IMR-90 (cell line): ENCODE measurements at regions not wholly inside any gene's neighbourhood (a gene's known extent, or its start where the extent isn't known, plus 50 kb on each side); places are given as distances from the start of the nearest gene placed in this dataset.

Source experiments
- ATAC-seq: fragments of 200-7000 bp; cut with Tn5 transposase; 2 replicates; pipeline ENCODE4 v1.9.1; 2020; ENCODE audit warnings: low read depth, mild to moderate bottlenecking, moderate library complexity
- BruUV-seq: library from RNA; stranded (reverse); fragments of 400-500 nt; replicated peaks from 2 replicates; lab custom pipeline; 2021; lab: Mats Ljungman, UMichigan
- CTCF ChIA-PET: fragments of 300-600 bp; formaldehyde crosslinking; extraction: SDS; loops from one replicate; lab custom pipeline; 2021; ENCODE audit warnings: antibody characterized with exemption; lab: Yijun Ruan, JAX
- POLR2A ChIA-PET: fragments of 300-600 bp; sonication (Branson Sonifier 250); formaldehyde crosslinking; loops from one replicate; lab custom pipeline; 2022; ENCODE audit warnings: antibody characterized with exemption; ENCODE audit not compliant: unreplicated experiment; lab: Charles Lee
- DNase-seq: peaks from one replicate; pipeline ENCODE4 v3.0.0; 2013
- H2AFZ ChIP-seq: replicated peaks from 2 replicates; pipeline ENCODE3; 2013; ENCODE audit warnings: low read length, mild to moderate bottlenecking; ENCODE audit not compliant: poor library complexity
- H2AK5ac ChIP-seq: 2 replicates; pipeline ENCODE4 v1.6.1; 2013; ENCODE audit warnings: low read depth, low read length, inconsistent platforms
- H2AK9ac ChIP-seq: replicated peaks from 2 replicates; pipeline ENCODE3; 2013; ENCODE audit warnings: mild to moderate bottlenecking, low read depth, low read length, moderate library complexity; ENCODE audit not compliant: poor library complexity
- H2BK120ac ChIP-seq: 2 replicates; pipeline ENCODE4 v1.6.1; 2013; ENCODE audit warnings: low read depth, low read length, inconsistent platforms
- H2BK15ac ChIP-seq: 3 replicates; pipeline ENCODE4 v1.6.1; 2013; ENCODE audit warnings: low read depth, low read length, inconsistent platforms
- H2BK20ac ChIP-seq: 2 replicates; pipeline ENCODE4 v1.6.1; 2013; ENCODE audit warnings: low read depth, mild to moderate bottlenecking, inconsistent platforms, low read length, moderate library complexity
- H2BK5ac ChIP-seq: 2 replicates; pipeline ENCODE4 v1.6.1; 2013; ENCODE audit warnings: mild to moderate bottlenecking, low read depth, low read length, inconsistent platforms; ENCODE audit not compliant: poor library complexity, severe bottlenecking
- H3K14ac ChIP-seq: replicated peaks from 2 replicates; pipeline ENCODE4 v1.6.1; 2013; ENCODE audit warnings: low read depth, low read length, inconsistent platforms
- H3K18ac ChIP-seq: 2 replicates; pipeline ENCODE4 v1.6.1; 2013; ENCODE audit warnings: low read depth, low read length, control low read depth
- H3K23ac ChIP-seq: 2 replicates; pipeline ENCODE4 v1.6.1; 2013; ENCODE audit warnings: low read depth, low read length, inconsistent platforms
- H3K27ac ChIP-seq: 2 replicates; pipeline ENCODE4 v1.5.1; 2013; ENCODE audit warnings: mild to moderate bottlenecking, control low read depth, low read length; ENCODE audit not compliant: insufficient read depth
- H3K27me3 ChIP-seq: 2 replicates; pipeline ENCODE4 v1.6.1; 2013; ENCODE audit warnings: low read length; ENCODE audit not compliant: control insufficient read depth, insufficient read depth
- H3K36me3 ChIP-seq: 2 replicates; pipeline ENCODE4 v1.6.1; 2013; ENCODE audit warnings: low read length, mixed read lengths; ENCODE audit not compliant: control insufficient read depth, insufficient read depth
- H3K4ac ChIP-seq: 2 replicates; pipeline ENCODE4 v1.6.1; 2013; ENCODE audit warnings: low read depth, low read length, inconsistent platforms
- H3K4me1 ChIP-seq: 2 replicates; pipeline ENCODE4 v1.6.1; 2013; ENCODE audit warnings: low read length, mixed read lengths; ENCODE audit not compliant: control insufficient read depth, insufficient read depth
- H3K4me2 ChIP-seq: 2 replicates; pipeline ENCODE4 v1.6.1; 2013; ENCODE audit warnings: low read depth, mild to moderate bottlenecking, control low read depth, low read length, moderate library complexity
- H3K4me3 ChIP-seq: 2 replicates; pipeline ENCODE4 v1.5.1; 2013; ENCODE audit warnings: low read depth, mild to moderate bottlenecking, control low read depth, low read length, moderate library complexity; ENCODE audit not compliant: insufficient read depth
- H3K56ac ChIP-seq: 2 replicates; pipeline ENCODE4 v1.6.1; 2013; ENCODE audit warnings: low read length, inconsistent platforms; ENCODE audit not compliant: insufficient read depth; ENCODE audit errors: extremely low read depth
- H3K79me1 ChIP-seq, 2 experiments: 2 replicates each; pipeline ENCODE4 v1.6.1; 2013; ENCODE audit warnings: low read length in 2 of 2, inconsistent platforms in 1 of 2, low read depth in 1 of 2
- H3K9ac ChIP-seq: 2 replicates; pipeline ENCODE4 v1.6.1; 2013; ENCODE audit warnings: low read depth, low read length, control low read depth
- H3K9me1 ChIP-seq: 2 replicates; pipeline ENCODE4 v1.6.1; 2013; ENCODE audit warnings: low read length, inconsistent platforms; ENCODE audit not compliant: insufficient read depth
- H3K9me3 ChIP-seq: 2 replicates; pipeline ENCODE4 v1.6.1; 2013; ENCODE audit warnings: low read length; ENCODE audit not compliant: control insufficient read depth, insufficient read depth
- H4K20me1 ChIP-seq: 2 replicates; pipeline ENCODE4 v1.6.1; 2013; ENCODE audit warnings: low read length, inconsistent platforms; ENCODE audit not compliant: insufficient read depth
- H4K5ac ChIP-seq: 2 replicates; pipeline ENCODE4 v1.6.1; 2013; ENCODE audit warnings: mild to moderate bottlenecking, low read depth, low read length, control low read depth
- H4K8ac ChIP-seq, 2 experiments: 2 replicates each; pipeline ENCODE4 v1.6.1; 2013; ENCODE audit warnings: low read depth in 2 of 2, low read length in 2 of 2, control low read depth in 1 of 2, inconsistent platforms in 1 of 2
- H4K91ac ChIP-seq: 2 replicates; pipeline ENCODE4 v1.6.1; 2013; ENCODE audit warnings: low read depth, low read length, inconsistent platforms; ENCODE audit not compliant: insufficient read depth
- BHLHE40 ChIP-seq: fragments of 150-350 bp; IDR thresholded peaks from 2 replicates; pipeline ENCODE4 v1.6.1; 2016; ENCODE audit warnings: mild to moderate bottlenecking, low read depth, low read length
- CEBPB ChIP-seq: IDR thresholded peaks from 2 replicates; pipeline ENCODE4 v1.6.1; 2012; ENCODE audit warnings: low read depth, low read length, improper control_type of control experiment
- CHD1 ChIP-seq: IDR thresholded peaks from 2 replicates; pipeline ENCODE4 v1.6.1; 2012; ENCODE audit warnings: low read depth, low read length, improper control_type of control experiment
- CTCF ChIP-seq: conservative IDR thresholded peaks from 2 replicates; pipeline ENCODE4 v1.5.1; 2012; ENCODE audit warnings: mild to moderate bottlenecking, low read depth, low read length, improper control_type of control experiment
- ELK1 ChIP-seq: fragments of 150-350 bp; IDR thresholded peaks from 2 replicates; pipeline ENCODE4 v1.6.1; 2016; ENCODE audit warnings: low read depth, mild to moderate bottlenecking, low read length, moderate library complexity, borderline replicate concordance
- FOS ChIP-seq: fragments of 150-350 bp; IDR thresholded peaks from 2 replicates; pipeline ENCODE4 v1.6.1; 2016; ENCODE audit warnings: low read depth, low read length
- MAZ ChIP-seq: IDR thresholded peaks from 2 replicates; pipeline ENCODE4 v1.6.1; 2012; ENCODE audit warnings: low read depth, mild to moderate bottlenecking, low read length, improper control_type of control experiment, moderate library complexity, borderline replicate concordance
- MXI1 ChIP-seq: IDR thresholded peaks from 2 replicates; pipeline ENCODE4 v1.6.1; 2012; ENCODE audit warnings: low read depth, mild to moderate bottlenecking, low read length, moderate library complexity, borderline replicate concordance
- NFE2L2 ChIP-seq: fragments of 150-350 bp; IDR thresholded peaks from 2 replicates; pipeline ENCODE4 v1.6.1; 2016; ENCODE audit warnings: low read depth, mild to moderate bottlenecking, low read length
- POLR2A ChIP-seq: IDR thresholded peaks from 2 replicates; pipeline ENCODE4 v1.6.1; 2012; ENCODE audit warnings: mild to moderate bottlenecking, low read depth, low read length
- RAD21 ChIP-seq: IDR thresholded peaks from 2 replicates; pipeline ENCODE4 v1.6.1; 2012; ENCODE audit warnings: low read length, improper control_type of control experiment
- RCOR1 ChIP-seq: IDR thresholded peaks from 2 replicates; pipeline ENCODE4 v1.6.1; 2012; ENCODE audit warnings: mild to moderate bottlenecking, low read length, improper control_type of control experiment; ENCODE audit not compliant: insufficient replicate concordance
- SMC3 ChIP-seq: fragments of 150-350 bp; IDR thresholded peaks from 2 replicates; pipeline ENCODE4 v1.6.1; 2016; ENCODE audit warnings: low read depth, mild to moderate bottlenecking, antibody characterized with exemption, low read length, moderate library complexity
- USF2 ChIP-seq: fragments of 150-350 bp; IDR thresholded peaks from 2 replicates; pipeline ENCODE4 v1.6.1; 2017; ENCODE audit warnings: mild to moderate bottlenecking, antibody characterized with exemption, low read length, low read depth
- WGBS, 2 experiments: methylation state at CpG; one replicate each; pipeline versions ENCODE4 v1.1.5 to v1.1.7; 2013; ENCODE audit warnings: missing lambda C conversion rate in 2 of 2; ENCODE audit not compliant: insufficient read length in 1 of 2; ENCODE audit errors: extremely low coverage in 2 of 2; 5-methylcytosine and 5-hydroxymethylcytosine counted together
- dilution Hi-C: fragments of 300-500 bp; cut with HindIII; formaldehyde crosslinking; loops from one replicate; pipeline ENCODE4 v1.14.3; 2018; ENCODE audit warnings: low sequenced_read_pairs; ENCODE audit not compliant: unreplicated experiment
- in situ Hi-C: fragments of 300-500 bp; cut with MboI; formaldehyde crosslinking; loops from 3 replicates; pipeline ENCODE4 v1.14.3; 2019; ENCODE audit warnings: low sequenced_read_pairs, inconsistent platforms, mixed read lengths
- intact Hi-C: fragments of 100-400 bp; cut with micrococcal nuclease; formaldehyde crosslinking; loops from 2 replicates; pipeline ENCODE4 v1.10.0; 2022

- ATAC-seq (no peak), DNase-seq (no peak)
- Histone ChIP-seq H2AK5ac (no peak overlapping the region), H3K23ac (no peak overlapping the region), H4K20me1 (no peaks in the 10 kb centered on the region), H2AK9ac (no peak overlapping the region), H3K27me3 (no peaks in the 10 kb centered on the region), H4K8ac (no peak overlapping the region), H3K56ac (no peak overlapping the region), H3K4me1 (no peaks in the 10 kb centered on the region), H2BK5ac (no peak overlapping the region), H3K9me1 (no peaks in the 10 kb centered on the region; the same call in 1 of the 2 replicates), H3K4me3 (no peak overlapping the region), H4K91ac (no peak overlapping the region), H3K9ac (no peak overlapping the region), H3K18ac (no peak overlapping the region), H3K36me3 (no peaks in the 10 kb centered on the region), H3K79me1 (no peaks in the 10 kb centered on the region; a peak in 1 of 4 replicates), H3K9me3 (peaks cover 6% of the 10 kb centered on the region), H2BK15ac (no peak overlapping the region), H2BK120ac (no peak overlapping the region), H4K5ac (no peak overlapping the region), H2AFZ (no peak overlapping the region), H3K27ac (no peak overlapping the region), H2BK20ac (no peak overlapping the region), H3K14ac (no peak overlapping the region), H3K4me2 (no peak overlapping the region), H3K4ac (no peak overlapping the region)
- CTCF ChIA-PET, result no interaction called here
- dilution Hi-C loops, result no loop called here
- no TSS peak for BruUV-seq
- in situ Hi-C loops, result no loop called here
- TF ChIP-seq CEBPB, result no peak
- TF ChIP-seq MXI1, result no peak
- no peak for TF ChIP-seq CHD1
- TF ChIP-seq RAD21, result no peak
- no peak for TF ChIP-seq CTCF
- no peak for TF ChIP-seq ELK1
- TF ChIP-seq MAZ, result no peak
- no peak for TF ChIP-seq POLR2A
- no peak for TF ChIP-seq SMC3
- no peak for TF ChIP-seq RCOR1
- no peak for TF ChIP-seq BHLHE40
- no peak for TF ChIP-seq NFE2L2
- TF ChIP-seq FOS, result no peak
- no peak for TF ChIP-seq USF2
- intact Hi-C loops, result no loop called here
- 100% methylated on average over 1 of the region's 4 CpGs; no CpG with 5 or more reads in 1 of the 2 experiments for WGBS, 2 experiments
- POLR2A ChIA-PET, result no interaction called here
Observed at GRCh38 chr2:144249035-144249637, 270.8 kb downstream of the ZEB2 start.
